GM18507 (cell line): ENCODE measurements at regions not wholly inside any gene's neighbourhood (a gene's known extent, or its start where the extent isn't known, plus 50 kb on each side); places are given as distances from the start of the nearest gene placed in this dataset.

Experiments used
- DNase-seq: peaks from one replicate; pipeline ENCODE4 v3.0.0; 2011; ENCODE audit warnings: low read depth; ENCODE audit not compliant: insufficient read length; ENCODE audit errors: extremely low spot score
- FAIRE-seq: peaks from 2 replicates; lab custom pipeline; 2011; peaks lifted over from hg19 to GRCh38; lab: Jason Lieb, UNC

DNA sequence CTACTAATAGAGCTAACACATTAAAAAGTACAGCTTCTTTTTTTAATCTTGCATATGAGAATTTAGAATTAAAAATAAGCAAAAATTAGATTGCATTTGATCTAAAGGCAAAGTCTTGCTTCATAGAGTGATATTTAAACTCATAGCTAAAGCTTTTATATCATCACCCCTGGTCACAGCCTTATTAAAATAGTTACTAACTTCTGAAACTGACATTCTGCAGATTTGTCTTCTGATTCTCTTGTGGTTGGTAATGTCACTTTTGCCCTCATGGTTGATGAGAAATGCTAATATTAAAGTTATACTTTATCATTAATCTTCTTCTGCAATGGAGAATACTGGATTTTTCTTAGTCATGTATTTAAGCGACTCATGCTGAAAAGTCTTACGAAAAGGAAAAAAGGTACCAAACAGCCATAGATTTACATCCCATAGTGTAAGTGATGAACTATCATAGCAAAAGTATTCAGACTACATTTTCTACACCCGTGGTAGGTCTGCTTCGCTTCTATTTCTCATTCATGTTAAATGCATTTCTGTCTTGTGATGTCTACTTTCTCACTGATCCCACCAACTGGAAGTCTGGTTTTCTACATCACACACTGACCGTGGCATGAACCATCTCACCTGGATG is 330.5 kb upstream of the B3GALT2 start:
- FAIRE-seq = no peak
- DNase-seq = no peak

DNA sequence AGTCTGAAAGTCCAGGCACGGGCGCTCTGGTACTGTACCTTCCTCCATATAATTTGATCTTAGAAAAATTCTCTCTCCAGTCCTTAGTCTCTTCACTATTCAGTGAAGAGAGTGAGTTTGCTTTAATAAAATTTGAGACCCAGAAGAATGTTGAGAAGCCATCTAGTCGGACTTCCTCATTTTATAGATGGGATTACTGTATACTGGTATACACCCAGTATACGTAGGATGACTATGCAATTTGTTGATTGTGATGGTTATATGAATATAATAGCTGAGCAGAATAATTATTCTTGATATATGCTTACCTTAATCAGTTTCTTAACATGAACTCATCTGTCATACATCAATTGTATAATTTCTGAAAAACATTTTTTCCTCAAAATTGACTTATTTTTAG is 328.0 kb upstream of the B3GALT2 start:
- DNase-seq (no peak), FAIRE-seq (no peak)

DNA sequence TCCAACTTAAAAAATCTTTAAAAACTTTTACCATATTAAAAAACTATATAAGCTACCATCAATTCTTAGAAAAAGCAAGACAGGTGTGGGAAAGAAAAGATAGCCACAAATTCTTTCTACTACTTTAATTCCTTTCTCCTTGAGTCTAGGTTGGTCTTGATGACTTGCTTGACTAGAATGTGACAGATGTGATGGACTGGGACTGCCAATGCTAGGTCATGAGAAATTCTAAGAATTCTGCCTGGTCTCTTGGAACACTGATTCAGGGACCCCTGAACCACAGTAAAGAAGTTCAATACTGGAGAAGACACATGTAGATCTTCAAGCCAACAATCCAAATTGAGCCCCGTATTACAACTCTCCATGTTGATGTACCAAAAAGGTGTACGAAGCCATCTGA is 326.6 kb upstream of the B3GALT2 start:
- DNase-seq (no peak), FAIRE-seq (no peak)

DNA sequence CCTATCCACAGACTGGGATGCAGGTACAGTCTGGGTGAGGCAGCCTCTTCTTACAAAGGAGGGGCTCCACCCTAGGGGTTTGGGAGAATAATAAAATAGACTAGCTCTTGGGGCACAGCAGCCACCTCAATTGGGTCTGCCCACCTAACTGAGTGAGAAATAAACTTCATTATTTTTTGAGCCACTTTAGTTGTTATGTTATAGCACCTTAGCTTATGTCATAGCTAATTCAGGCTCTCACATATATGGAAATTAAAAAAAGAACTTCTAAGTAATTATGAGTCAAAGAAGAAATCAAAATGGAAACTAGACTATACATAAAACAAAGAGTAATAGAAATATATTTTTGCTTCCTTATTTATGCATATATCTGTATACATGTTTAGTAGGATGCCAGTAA is 318.5 kb upstream of the B3GALT2 start:
- FAIRE-seq (no peak), DNase-seq (no peak)

DNA sequence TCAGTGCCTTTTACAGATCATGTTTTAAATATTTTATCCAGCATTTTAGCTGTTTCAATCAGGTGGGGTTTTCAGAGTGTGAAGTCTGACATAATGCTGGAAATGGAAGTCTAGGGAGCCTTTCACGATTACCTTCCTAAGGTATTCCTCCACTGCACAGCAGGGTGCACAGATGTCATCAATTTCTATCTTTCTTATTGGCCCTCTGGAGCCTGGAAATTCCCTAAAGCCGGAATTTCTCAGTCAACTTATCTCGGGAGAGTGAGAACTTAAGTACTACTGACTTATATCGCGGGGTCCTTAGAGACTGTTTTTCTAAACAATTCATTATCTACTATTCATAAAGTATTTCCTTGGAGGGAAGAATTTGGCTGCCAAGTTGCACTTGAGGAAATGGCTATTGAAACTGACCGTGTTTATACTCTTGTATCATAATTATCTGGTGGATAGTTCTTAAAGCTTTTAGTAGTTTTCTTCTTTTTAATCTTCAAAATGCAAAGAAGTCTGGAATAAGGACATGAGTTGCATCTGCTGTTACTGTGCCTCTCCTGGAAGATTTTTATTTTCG is 311.8 kb upstream of the B3GALT2 start:
- no peak for FAIRE-seq
- no peak for DNase-seq

- no peak for FAIRE-seq
- no peak for DNase-seq
Observed at GRCh38 chr1:193494368-193494767, 308.0 kb upstream of the B3GALT2 start.

GRCh38 chr1:193489191-193489590 is 302.8 kb upstream of the B3GALT2 start:
- DNase-seq = no peak
- FAIRE-seq = no peak

- DNase-seq (no peak), FAIRE-seq (no peak)
Observed at GRCh38 chr1:193487722-193488121, 301.3 kb upstream of the B3GALT2 start.

GRCh38 chr1:193486671-193487229 is 300.3 kb upstream of the B3GALT2 start:
- DNase-seq (no peak), FAIRE-seq (no peak)

DNA sequence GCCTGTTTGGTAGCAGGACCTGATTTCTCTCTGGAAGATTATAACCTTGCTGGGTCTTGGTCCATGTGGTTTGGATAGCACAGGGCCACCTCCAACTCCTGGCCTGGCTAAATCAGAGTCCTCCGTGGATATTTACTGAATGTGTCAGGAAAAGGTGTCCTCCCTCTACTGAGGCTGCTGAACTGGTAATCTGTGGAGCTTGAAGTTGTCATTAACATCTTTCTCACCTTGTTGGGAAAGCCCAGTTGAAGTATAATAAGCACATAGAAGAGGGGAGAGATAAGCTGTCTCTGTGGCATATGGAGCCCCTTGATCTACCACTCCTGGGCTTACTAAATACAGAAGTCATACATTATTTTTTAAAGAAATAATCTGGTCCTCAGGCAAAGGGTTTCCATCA is 294.3 kb upstream of the B3GALT2 start:
- no peak for DNase-seq
- no peak for FAIRE-seq

DNA sequence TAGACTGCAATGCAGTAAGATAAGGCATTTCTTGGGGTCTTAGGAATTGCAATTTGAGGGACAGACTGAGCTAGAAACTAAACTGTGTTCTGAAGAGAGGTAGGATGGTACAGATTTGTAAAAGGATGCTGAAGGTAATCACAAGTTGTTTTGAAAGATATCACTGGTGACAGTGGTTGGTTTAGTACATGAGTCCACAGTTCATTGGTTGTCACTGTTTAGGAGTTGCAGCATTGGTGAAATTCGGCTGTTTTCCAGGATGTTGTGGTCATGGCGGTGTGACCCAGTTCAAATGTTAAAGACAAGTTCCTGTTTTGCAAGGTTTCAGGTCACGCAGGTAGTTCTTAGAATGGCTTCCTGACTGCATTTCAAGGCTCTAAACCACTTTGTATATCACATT is 292.8 kb upstream of the B3GALT2 start:
- FAIRE-seq (peak; percentile 96), DNase-seq (peak; percentile 22)

DNA sequence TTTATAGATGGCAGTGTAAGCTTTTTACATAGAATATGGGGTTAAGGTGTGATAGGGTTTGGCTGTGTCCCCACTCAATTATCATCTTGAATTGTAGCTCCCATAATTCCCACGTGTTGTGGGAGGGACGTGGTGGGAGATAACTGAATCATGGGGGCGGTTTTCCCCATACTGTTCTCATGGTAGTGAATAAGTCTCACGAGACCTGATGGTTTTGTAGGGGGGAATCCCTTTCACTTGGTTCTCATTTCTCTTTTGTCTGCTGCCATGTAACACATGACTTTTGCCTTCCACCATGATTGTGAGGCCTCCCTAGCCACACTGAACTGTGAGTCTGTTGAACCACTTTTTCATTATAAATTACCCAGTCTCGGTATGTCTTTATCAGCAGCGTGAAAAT is 290.3 kb upstream of the B3GALT2 start:
- DNase-seq = no peak
- FAIRE-seq = no peak

- DNase-seq (no peak), FAIRE-seq (no peak)
Observed at GRCh38 chr1:193473932-193474331, 287.5 kb upstream of the B3GALT2 start.

- no peak for DNase-seq
- no peak for FAIRE-seq
Observed at GRCh38 chr1:193472838-193473398, 286.5 kb upstream of the B3GALT2 start.

GRCh38 chr1:193472430-193472829 is 286.0 kb upstream of the B3GALT2 start:
- FAIRE-seq = no peak
- DNase-seq = no peak

- no peak for FAIRE-seq
- no peak for DNase-seq
Observed at GRCh38 chr1:193471981-193472380, 285.6 kb upstream of the B3GALT2 start.

- DNase-seq = no peak
- FAIRE-seq = no peak
Observed at GRCh38 chr1:193463326-193463932, 277.0 kb upstream of the B3GALT2 start.

DNA sequence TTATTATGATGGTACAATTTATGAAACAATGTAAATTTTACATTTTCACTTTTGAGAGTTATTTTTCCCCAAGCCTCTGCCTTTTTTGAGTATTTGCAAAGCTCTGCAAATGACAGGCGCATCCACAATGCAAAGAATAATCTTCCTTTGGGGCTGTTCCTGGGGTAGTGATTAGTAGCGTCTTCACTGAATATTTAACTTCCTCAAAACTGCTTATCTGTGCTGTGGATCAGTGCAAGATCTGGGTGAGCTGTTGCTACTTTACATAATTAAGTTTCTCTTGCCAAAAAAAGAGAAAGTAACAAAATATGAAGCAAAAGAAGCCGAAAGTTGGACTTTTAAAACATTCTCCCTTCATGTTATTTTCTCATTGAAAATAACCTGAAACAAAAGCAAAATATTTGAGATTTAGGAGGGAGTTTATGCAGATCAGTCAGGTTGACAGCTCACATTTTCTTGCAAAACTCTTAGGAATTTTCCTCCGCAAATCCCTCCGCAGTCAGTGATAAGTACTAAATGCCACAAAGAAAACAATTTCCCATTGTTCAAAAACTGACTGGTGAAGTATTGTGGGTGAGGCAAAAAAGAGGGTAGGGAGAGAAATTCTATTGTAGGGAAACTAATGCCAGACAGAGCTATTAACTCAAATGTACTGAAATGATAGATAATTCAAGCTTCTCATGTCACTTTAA is 276.4 kb upstream of the B3GALT2 start:
- no peak for DNase-seq
- FAIRE-seq = no peak

GRCh38 chr1:193458628-193459027 is 272.2 kb upstream of the B3GALT2 start:
- FAIRE-seq (no peak), DNase-seq (no peak)

DNA sequence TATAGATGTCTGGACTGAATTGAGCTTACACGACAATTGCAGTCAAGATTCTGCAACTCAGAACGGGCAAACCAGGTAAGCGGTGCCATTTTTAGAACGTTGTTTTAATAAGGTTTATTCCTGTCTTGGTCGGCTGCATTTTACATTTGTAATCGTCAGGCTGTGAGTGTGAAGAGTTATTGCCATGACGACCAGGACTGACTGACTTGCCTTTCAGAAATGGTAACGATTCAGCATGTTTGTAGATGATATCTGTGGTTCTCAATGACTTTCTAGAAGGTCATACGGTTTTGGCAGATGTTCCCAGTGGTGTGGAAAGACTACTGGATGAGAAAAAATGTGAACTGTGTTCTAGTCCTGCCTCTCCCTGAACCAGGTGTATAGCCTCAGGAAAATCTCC is 271.3 kb upstream of the B3GALT2 start:
- FAIRE-seq (no peak), DNase-seq (no peak)
